HCT116 (cell line): ENCODE measurements at regions not wholly inside any gene's neighbourhood (a gene's known extent, or its start where the extent isn't known, plus 50 kb on each side); places are given as distances from the start of the nearest gene placed in this dataset.

Source experiments
- EZH2 ChIP-seq: fragments of 200-600 bp; sonication (generic); IDR thresholded peaks from 2 replicates; pipeline ENCODE4 v1.6.1; 2017; ENCODE audit warnings: antibody characterized with exemption, mixed run types
- EZH2phosphoT487 ChIP-seq: fragments of 200-600 bp; IDR thresholded peaks from 2 replicates; pipeline ENCODE4 v1.6.1; 2018; ENCODE audit warnings: antibody characterized with exemption, borderline replicate concordance
- POLR2A ChIP-seq: IDR thresholded peaks from 2 replicates; pipeline ENCODE4 v1.7.0; 2011; ENCODE audit warnings: borderline replicate concordance; ENCODE audit not compliant: insufficient read depth, insufficient read length; ENCODE audit errors: extremely low read depth
- POLR2AphosphoS5 ChIP-seq: IDR thresholded peaks from 2 replicates; pipeline ENCODE4 v1.6.1; 2011; ENCODE audit warnings: mild to moderate bottlenecking, low read depth, low read length, moderate library complexity
- RAD21 ChIP-seq: IDR thresholded peaks from 2 replicates; pipeline ENCODE4 v1.6.1; 2012; ENCODE audit warnings: low read depth, mild to moderate bottlenecking
- SIN3A ChIP-seq: IDR thresholded peaks from 2 replicates; pipeline ENCODE4 v1.6.1; 2012; ENCODE audit warnings: low read depth
- SP1 ChIP-seq: IDR thresholded peaks from 2 replicates; pipeline ENCODE4 v1.6.1; 2012; ENCODE audit warnings: low read depth
- TCF7L2 ChIP-seq: IDR thresholded peaks from 2 replicates; pipeline ENCODE4 v1.7.0; 2011; ENCODE audit warnings: borderline replicate concordance, inconsistent platforms; ENCODE audit not compliant: insufficient read depth, insufficient read length; ENCODE audit errors: extremely low read depth
- YY1 ChIP-seq: IDR thresholded peaks from 2 replicates; pipeline ENCODE4 v1.6.1; 2011; ENCODE audit warnings: low read length, low read depth, moderate library complexity, mild to moderate bottlenecking; ENCODE audit not compliant: insufficient replicate concordance; ENCODE audit errors: extremely low read depth
- TF ChIP-seq, protein P1 (sequence below), 3 experiments: fragments of 200-600 bp in 1 of 3; sonication (generic) in 1 of 3; IDR thresholded peaks in 2 of 3; conservative IDR thresholded peaks in 1 of 3; 2 replicates each; pipeline ENCODE4 v1.5.1; 2012 to 2017; ENCODE audit warnings: low read depth in 2 of 3, low read length in 2 of 3, antibody characterized with exemption in 1 of 3, borderline replicate concordance in 1 of 3, control low read depth in 1 of 3, mild to moderate bottlenecking in 1 of 3, mixed read lengths in 1 of 3, mixed run types in 1 of 3, moderate library complexity in 1 of 3; ENCODE audit not compliant: insufficient read depth in 1 of 3
- TF ChIP-seq, protein P2 (sequence below): IDR thresholded peaks from 2 replicates; pipeline ENCODE4 v1.6.1; 2012; ENCODE audit warnings: low read depth
- TF ChIP-seq, protein P3 (sequence below): IDR thresholded peaks from 2 replicates; pipeline ENCODE4 v1.6.1; 2012
- TF ChIP-seq, protein P4 (sequence below): IDR thresholded peaks from 2 replicates; pipeline ENCODE4 v1.6.1; 2012

DNA sequence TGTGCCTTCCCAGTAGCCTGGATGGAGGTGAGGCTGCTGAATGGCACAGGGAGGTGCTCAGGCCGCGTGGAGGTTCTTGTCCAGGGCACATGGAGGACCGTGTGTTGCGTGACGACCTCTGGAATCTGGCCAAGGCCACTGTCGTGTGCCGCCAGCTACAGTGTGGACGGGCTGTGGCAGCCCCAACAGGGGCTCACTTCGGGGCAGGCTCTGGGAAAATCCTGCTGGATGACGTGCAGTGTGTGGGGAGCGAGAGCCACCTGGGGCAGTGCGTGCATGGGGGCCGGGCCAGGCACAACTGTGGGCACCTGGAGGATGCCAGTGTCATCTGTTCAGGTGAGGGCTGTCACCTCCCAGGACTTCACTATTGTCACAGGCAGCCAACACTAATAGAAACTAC lies 50.2 kb upstream of the C10orf120 start:
- TF ChIP-seq, protein P1, sequence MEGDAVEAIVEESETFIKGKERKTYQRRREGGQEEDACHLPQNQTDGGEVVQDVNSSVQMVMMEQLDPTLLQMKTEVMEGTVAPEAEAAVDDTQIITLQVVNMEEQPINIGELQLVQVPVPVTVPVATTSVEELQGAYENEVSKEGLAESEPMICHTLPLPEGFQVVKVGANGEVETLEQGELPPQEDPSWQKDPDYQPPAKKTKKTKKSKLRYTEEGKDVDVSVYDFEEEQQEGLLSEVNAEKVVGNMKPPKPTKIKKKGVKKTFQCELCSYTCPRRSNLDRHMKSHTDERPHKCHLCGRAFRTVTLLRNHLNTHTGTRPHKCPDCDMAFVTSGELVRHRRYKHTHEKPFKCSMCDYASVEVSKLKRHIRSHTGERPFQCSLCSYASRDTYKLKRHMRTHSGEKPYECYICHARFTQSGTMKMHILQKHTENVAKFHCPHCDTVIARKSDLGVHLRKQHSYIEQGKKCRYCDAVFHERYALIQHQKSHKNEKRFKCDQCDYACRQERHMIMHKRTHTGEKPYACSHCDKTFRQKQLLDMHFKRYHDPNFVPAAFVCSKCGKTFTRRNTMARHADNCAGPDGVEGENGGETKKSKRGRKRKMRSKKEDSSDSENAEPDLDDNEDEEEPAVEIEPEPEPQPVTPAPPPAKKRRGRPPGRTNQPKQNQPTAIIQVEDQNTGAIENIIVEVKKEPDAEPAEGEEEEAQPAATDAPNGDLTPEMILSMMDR (IDR thresholded peaks at IDR 0.05 in 2 of 3, conservative IDR thresholded peaks at IDR 0.05 in 1 of 3; ENCODE audit: borderline replicate concordance in 1 of 3, insufficient read depth in 1 of 3, low read depth in 2 of 3, low read length in 2 of 3), result no peak
- TF ChIP-seq, protein P2, sequence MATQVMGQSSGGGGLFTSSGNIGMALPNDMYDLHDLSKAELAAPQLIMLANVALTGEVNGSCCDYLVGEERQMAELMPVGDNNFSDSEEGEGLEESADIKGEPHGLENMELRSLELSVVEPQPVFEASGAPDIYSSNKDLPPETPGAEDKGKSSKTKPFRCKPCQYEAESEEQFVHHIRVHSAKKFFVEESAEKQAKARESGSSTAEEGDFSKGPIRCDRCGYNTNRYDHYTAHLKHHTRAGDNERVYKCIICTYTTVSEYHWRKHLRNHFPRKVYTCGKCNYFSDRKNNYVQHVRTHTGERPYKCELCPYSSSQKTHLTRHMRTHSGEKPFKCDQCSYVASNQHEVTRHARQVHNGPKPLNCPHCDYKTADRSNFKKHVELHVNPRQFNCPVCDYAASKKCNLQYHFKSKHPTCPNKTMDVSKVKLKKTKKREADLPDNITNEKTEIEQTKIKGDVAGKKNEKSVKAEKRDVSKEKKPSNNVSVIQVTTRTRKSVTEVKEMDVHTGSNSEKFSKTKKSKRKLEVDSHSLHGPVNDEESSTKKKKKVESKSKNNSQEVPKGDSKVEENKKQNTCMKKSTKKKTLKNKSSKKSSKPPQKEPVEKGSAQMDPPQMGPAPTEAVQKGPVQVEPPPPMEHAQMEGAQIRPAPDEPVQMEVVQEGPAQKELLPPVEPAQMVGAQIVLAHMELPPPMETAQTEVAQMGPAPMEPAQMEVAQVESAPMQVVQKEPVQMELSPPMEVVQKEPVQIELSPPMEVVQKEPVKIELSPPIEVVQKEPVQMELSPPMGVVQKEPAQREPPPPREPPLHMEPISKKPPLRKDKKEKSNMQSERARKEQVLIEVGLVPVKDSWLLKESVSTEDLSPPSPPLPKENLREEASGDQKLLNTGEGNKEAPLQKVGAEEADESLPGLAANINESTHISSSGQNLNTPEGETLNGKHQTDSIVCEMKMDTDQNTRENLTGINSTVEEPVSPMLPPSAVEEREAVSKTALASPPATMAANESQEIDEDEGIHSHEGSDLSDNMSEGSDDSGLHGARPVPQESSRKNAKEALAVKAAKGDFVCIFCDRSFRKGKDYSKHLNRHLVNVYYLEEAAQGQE, result no peak
- no peak for TF ChIP-seq SIN3A
- TF ChIP-seq, protein P3, sequence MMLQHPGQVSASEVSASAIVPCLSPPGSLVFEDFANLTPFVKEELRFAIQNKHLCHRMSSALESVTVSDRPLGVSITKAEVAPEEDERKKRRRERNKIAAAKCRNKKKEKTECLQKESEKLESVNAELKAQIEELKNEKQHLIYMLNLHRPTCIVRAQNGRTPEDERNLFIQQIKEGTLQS, result no peak
- no peak for TF ChIP-seq POLR2A
- TF ChIP-seq RAD21, result no peak
- no peak for TF ChIP-seq POLR2AphosphoS5
- TF ChIP-seq YY1, result no peak
- TF ChIP-seq, protein P4, sequence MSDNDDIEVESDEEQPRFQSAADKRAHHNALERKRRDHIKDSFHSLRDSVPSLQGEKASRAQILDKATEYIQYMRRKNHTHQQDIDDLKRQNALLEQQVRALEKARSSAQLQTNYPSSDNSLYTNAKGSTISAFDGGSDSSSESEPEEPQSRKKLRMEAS, result no peak
- no peak for TF ChIP-seq SP1
- TF ChIP-seq EZH2, result no peak
- TF ChIP-seq EZH2phosphoT487, result no peak
- no peak for TF ChIP-seq TCF7L2
